Fibroblast of lung (primary cell): ENCODE measurements at regions not wholly inside any gene's neighbourhood (a gene's known extent, or its start where the extent isn't known, plus 50 kb on each side); places are given as distances from the start of the nearest gene placed in this dataset.

Source experiments
- DNase-seq, 2 donors: peaks; one replicate each; pipeline versions ENCODE4 v3.0.0 to v3.0.0-alpha.2; 2010; ENCODE audit warnings: low read depth in 2 of 2
- H2AFZ ChIP-seq: 2 replicates; pipeline ENCODE4 v1.5.1; 2012; ENCODE audit warnings: low read length, control low read depth, inconsistent platforms
- H3K27ac ChIP-seq: 2 replicates; pipeline ENCODE4 v1.5.1; 2011; ENCODE audit warnings: low read length, control low read depth; ENCODE audit not compliant: insufficient read depth
- H3K27me3 ChIP-seq: 2 replicates; pipeline ENCODE4 v1.5.1; 2011; ENCODE audit warnings: mild to moderate bottlenecking, low read length; ENCODE audit not compliant: control insufficient read depth, insufficient read depth
- H3K36me3 ChIP-seq: 2 replicates; pipeline ENCODE4 v1.5.1; 2011; ENCODE audit warnings: low read length; ENCODE audit not compliant: control insufficient read depth, insufficient read depth
- H3K4me1 ChIP-seq: 2 replicates; pipeline ENCODE4 v1.5.1; 2011; ENCODE audit warnings: low read length; ENCODE audit not compliant: control insufficient read depth, insufficient read depth; ENCODE audit errors: extremely low read depth
- H3K4me2 ChIP-seq: 2 replicates; pipeline ENCODE4 v1.5.1; 2011; ENCODE audit warnings: low read length, control low read depth; ENCODE audit not compliant: insufficient read depth; ENCODE audit errors: extremely low read depth
- H3K4me3 ChIP-seq, 4 experiments: fragments of 200-600 bp in 1 of 4; sonication (generic) in 1 of 4; replicated peaks in 1 of 4; 2 replicates each; pipeline ENCODE4 v1.5.1; 2011 to 2016; ENCODE audit warnings: low read length in 4 of 4, low read depth in 3 of 4, mild to moderate bottlenecking in 3 of 4, control low read depth in 2 of 4, inconsistent platforms in 1 of 4, mixed read lengths in 1 of 4; ENCODE audit not compliant: insufficient read depth in 1 of 4; ENCODE audit errors: control extremely low read depth in 1 of 4
- H3K79me2 ChIP-seq: 2 replicates; pipeline ENCODE4 v1.5.1; 2012; ENCODE audit warnings: mild to moderate bottlenecking, low read length, inconsistent platforms; ENCODE audit not compliant: control insufficient read depth, insufficient read depth
- H3K9ac ChIP-seq: 2 replicates; pipeline ENCODE4 v1.5.1; 2011; ENCODE audit warnings: mild to moderate bottlenecking, low read length, control low read depth; ENCODE audit not compliant: insufficient read depth
- H3K9me3 ChIP-seq: 2 replicates; pipeline ENCODE4 v1.5.1; 2012; ENCODE audit warnings: low read depth, low read length; ENCODE audit not compliant: control insufficient read depth, insufficient read depth
- H4K20me1 ChIP-seq: 2 replicates; pipeline ENCODE4 v1.5.1; 2011; ENCODE audit warnings: low read length; ENCODE audit not compliant: control insufficient read depth, insufficient read depth; ENCODE audit errors: extremely low read depth
- CTCF ChIP-seq, 2 donors: IDR thresholded peaks in 1 of 2; conservative IDR thresholded peaks in 1 of 2; 1 replicate in 1 of 2; 2 replicates in 1 of 2; pipeline ENCODE4 v1.5.1; 2011 to 2012; ENCODE audit warnings: low read length in 2 of 2, control low read depth in 1 of 2, inconsistent platforms in 1 of 2, low read depth in 1 of 2, mild to moderate bottlenecking in 1 of 2
- EZH2 ChIP-seq: IDR thresholded peaks from 2 replicates; pipeline ENCODE4 v1.5.1; 2012; ENCODE audit warnings: low read length, control low read depth, mild to moderate bottlenecking; ENCODE audit errors: missing control alignments

GRCh38 chr10:4063717-4064116, 278.7 kb upstream of the KLF6 start:
- Histone ChIP-seq H3K4me2 (no peak overlapping the region), H3K27ac (no peak overlapping the region), H3K36me3 (no peaks in the 10 kb centered on the region), H4K20me1 (no peaks in the 10 kb centered on the region), H3K4me3 (no peak overlapping the region), H3K4me1 (peaks cover 14% of the 10 kb centered on the region), H3K27me3 (no peaks in the 10 kb centered on the region), H3K9ac (no peak overlapping the region), H3K79me2 (no peaks in the 10 kb centered on the region), H3K9me3 (no peaks in the 10 kb centered on the region), H2AFZ (no peak overlapping the region)
- DNase-seq: no peak
- no peak for TF ChIP-seq EZH2
- no peak for TF ChIP-seq CTCF (conservative IDR thresholded peaks at IDR 0.05 in 1 of 2, IDR thresholded peaks at IDR 0.05 in 1 of 2; ENCODE audit: low read depth in 1 of 2, low read length in 2 of 2)

DNA sequence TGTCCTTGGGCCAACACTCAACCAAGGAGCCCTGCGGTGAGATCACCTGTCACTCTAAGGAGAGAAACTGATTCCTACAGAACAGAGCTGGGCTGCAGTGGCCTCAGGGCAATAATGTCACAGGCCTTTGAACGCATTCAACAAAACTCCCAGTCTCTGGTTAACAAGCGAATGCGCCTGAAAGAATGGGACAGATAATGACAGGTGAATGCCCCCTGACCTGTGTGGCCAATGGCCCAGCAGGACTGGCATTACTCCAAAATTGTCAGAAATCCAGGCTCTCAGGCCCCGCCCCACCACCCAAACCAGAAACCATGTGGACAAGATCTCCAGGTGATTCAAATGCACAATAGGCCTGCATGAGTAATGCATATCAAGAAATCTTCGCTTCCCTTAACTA, 277.7 kb upstream of the KLF6 start:
- peaks cover 13% of the 10 kb centered on the region for H3K4me1 ChIP-seq

GRCh38 chr10:4062072-4062471, 277.1 kb upstream of the KLF6 start:
- Histone ChIP-seq H3K79me2 (no peaks in the 10 kb centered on the region), H3K4me3 (no peak overlapping the region), H3K9me3 (no peaks in the 10 kb centered on the region), H3K27ac (no peak overlapping the region), H4K20me1 (no peaks in the 10 kb centered on the region), H3K9ac (no peak overlapping the region), H3K4me2 (peak overlapping the region; percentile 52), H2AFZ (no peak overlapping the region), H3K4me1 (peaks cover 11% of the 10 kb centered on the region), H3K36me3 (no peaks in the 10 kb centered on the region), H3K27me3 (no peaks in the 10 kb centered on the region)
- peak; percentile 52 to 78 for DNase-seq
- TF ChIP-seq CTCF (conservative IDR thresholded peaks at IDR 0.05 in 1 of 2, IDR thresholded peaks at IDR 0.05 in 1 of 2; ENCODE audit: low read depth in 1 of 2, low read length in 2 of 2) (no peak), EZH2 (no peak)

More for the DNA sequence above, 277.7 kb upstream of the KLF6 start:
- H3K4me2 ChIP-seq: no peak overlapping the region
- TF ChIP-seq EZH2 (no peak), CTCF (conservative IDR thresholded peaks at IDR 0.05 in 1 of 2, IDR thresholded peaks at IDR 0.05 in 1 of 2; ENCODE audit: low read depth in 1 of 2, low read length in 2 of 2) (no peak)
- H3K4me3 ChIP-seq: no peak overlapping the region
- H3K27me3 ChIP-seq: no peaks in the 10 kb centered on the region
- no peak overlapping the region for H3K27ac ChIP-seq
- H3K9me3 ChIP-seq: no peaks in the 10 kb centered on the region
- H3K9ac ChIP-seq: no peak overlapping the region
- no peaks in the 10 kb centered on the region for H3K79me2 ChIP-seq
- DNase-seq: no peak
- H2AFZ ChIP-seq: no peak overlapping the region
- H3K36me3 ChIP-seq: no peaks in the 10 kb centered on the region
- no peaks in the 10 kb centered on the region for H4K20me1 ChIP-seq
